ENCODE measurements at regions not wholly inside any gene's neighbourhood (a gene's known extent, or its start where the extent isn't known, plus 50 kb on each side); places are given as distances from the start of the nearest gene placed in this dataset.
"Not testable (repeated sequence)": the region's sequence is repeated elsewhere in the genome, so short reads cannot be mapped to it uniquely, and the experiment has no call there.

DNA sequence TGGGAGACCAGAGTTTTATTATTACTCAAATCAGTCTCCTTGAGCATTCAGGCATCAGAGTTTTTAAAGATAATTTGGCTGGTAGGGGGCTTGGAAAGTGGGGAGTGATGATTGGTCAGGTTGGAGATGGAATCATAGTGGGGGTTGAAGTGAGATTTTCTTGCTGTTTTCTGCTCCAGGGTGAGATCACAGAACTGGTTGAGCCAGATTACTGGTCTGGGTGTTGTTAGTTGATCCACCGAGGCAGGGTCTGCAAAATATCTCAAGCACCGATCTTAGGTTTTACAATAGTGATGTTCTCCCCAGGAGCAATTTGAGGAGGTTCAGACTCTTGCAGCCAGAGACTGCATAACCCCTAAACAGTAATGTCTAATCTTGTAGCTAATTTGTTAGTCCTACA, 141.0 kb downstream of the OTOL1 start:
- Histone ChIP-seq H3K9me3 (ENCODE audit: insufficient read depth, low read depth, low read length) (no peaks in the 10 kb centered on the region), H3K79me2 (ENCODE audit: insufficient read depth, low read length) (no peaks in the 10 kb centered on the region), H3K27ac (ENCODE audit: low read depth, low read length) (no peak overlapping the region), H4K20me1 (ENCODE audit: insufficient read depth, low read length) (no peaks in the 10 kb centered on the region), H3K4me2 (ENCODE audit: low read length) (no peak overlapping the region), H3K36me3 (ENCODE audit: insufficient read depth, low read length) (no peaks in the 10 kb centered on the region), H3K4me1 (ENCODE audit: insufficient read depth, low read length) (no peaks in the 10 kb centered on the region), H2AFZ (ENCODE audit: low read depth, low read length) (no peak overlapping the region), H3K27me3 (ENCODE audit: insufficient read depth, low read length) (no peaks in the 10 kb centered on the region), H3K9ac (ENCODE audit: low read length) (no peak overlapping the region), H3K4me3 (ENCODE audit: insufficient read depth, low read depth, low read length) (no peak overlapping the region)
- TF ChIP-seq, protein P1, sequence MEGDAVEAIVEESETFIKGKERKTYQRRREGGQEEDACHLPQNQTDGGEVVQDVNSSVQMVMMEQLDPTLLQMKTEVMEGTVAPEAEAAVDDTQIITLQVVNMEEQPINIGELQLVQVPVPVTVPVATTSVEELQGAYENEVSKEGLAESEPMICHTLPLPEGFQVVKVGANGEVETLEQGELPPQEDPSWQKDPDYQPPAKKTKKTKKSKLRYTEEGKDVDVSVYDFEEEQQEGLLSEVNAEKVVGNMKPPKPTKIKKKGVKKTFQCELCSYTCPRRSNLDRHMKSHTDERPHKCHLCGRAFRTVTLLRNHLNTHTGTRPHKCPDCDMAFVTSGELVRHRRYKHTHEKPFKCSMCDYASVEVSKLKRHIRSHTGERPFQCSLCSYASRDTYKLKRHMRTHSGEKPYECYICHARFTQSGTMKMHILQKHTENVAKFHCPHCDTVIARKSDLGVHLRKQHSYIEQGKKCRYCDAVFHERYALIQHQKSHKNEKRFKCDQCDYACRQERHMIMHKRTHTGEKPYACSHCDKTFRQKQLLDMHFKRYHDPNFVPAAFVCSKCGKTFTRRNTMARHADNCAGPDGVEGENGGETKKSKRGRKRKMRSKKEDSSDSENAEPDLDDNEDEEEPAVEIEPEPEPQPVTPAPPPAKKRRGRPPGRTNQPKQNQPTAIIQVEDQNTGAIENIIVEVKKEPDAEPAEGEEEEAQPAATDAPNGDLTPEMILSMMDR (IDR thresholded peaks at IDR 0.05; ENCODE audit: insufficient read depth, low read depth, low read length), result no peak
- no peak for TF ChIP-seq EZH2 (IDR thresholded peaks at IDR 0.05; ENCODE audit: insufficient read depth, low read length)
- FAIRE-seq (no peak), DNase-seq (ENCODE audit: low read depth) (no peak)
- H3K4me1 Mint-ChIP-seq (ENCODE audit: low read depth, unreplicated experiment), result no peaks in the 10 kb centered on the region
- H3K4me3 Mint-ChIP-seq (ENCODE audit: unreplicated experiment), result no peak overlapping the region
- H3K9me3 Mint-ChIP-seq (ENCODE audit: unreplicated experiment), result no peaks in the 10 kb centered on the region
- no peaks in the 10 kb centered on the region for H3K36me3 Mint-ChIP-seq (ENCODE audit: low read depth, unreplicated experiment)
- H3K27ac Mint-ChIP-seq (ENCODE audit: unreplicated experiment), result no peak overlapping the region
- no peaks in the 10 kb centered on the region for H3K27me3 Mint-ChIP-seq (ENCODE audit: low read depth, unreplicated experiment)

DNA sequence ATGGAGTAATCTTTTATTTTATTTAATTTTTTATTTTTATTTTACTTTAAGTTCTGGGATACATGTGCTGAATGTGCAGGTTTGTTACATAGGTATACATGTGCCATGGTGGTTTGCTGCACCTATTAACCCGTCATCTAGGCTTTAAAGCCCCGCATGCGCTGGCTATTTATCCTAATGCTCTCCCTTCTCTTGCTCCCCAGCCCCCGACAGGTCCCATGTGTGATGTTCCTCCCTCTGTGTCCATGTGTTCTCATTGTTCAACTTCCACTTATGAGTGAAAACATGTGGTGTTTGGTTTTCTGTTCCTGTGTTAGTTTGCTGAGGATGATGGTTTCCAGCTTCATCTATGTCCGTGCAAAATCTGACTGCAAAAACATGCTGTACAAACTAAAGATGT, 142.5 kb downstream of the OTOL1 start:
- H3K79me2 ChIP-seq (ENCODE audit: insufficient read depth, low read length); H3K4me3 ChIP-seq (ENCODE audit: insufficient read depth, low read depth, low read length); FAIRE-seq; H3K27me3 ChIP-seq (ENCODE audit: insufficient read depth, low read length); H2AFZ ChIP-seq (ENCODE audit: low read depth, low read length); H3K27me3 Mint-ChIP-seq (ENCODE audit: low read depth, unreplicated experiment); DNase-seq (ENCODE audit: low read depth); H4K20me1 ChIP-seq (ENCODE audit: insufficient read depth, low read length); H3K4me1 ChIP-seq (ENCODE audit: insufficient read depth, low read length); H3K27ac ChIP-seq (ENCODE audit: low read depth, low read length); H3K36me3 Mint-ChIP-seq (ENCODE audit: low read depth, unreplicated experiment); H3K4me3 Mint-ChIP-seq (ENCODE audit: unreplicated experiment); H3K9me3 Mint-ChIP-seq (ENCODE audit: unreplicated experiment); H3K4me2 ChIP-seq (ENCODE audit: low read length); H3K9ac ChIP-seq (ENCODE audit: low read length); H3K4me1 Mint-ChIP-seq (ENCODE audit: low read depth, unreplicated experiment); H3K36me3 ChIP-seq (ENCODE audit: insufficient read depth, low read length); H3K27ac Mint-ChIP-seq (ENCODE audit: unreplicated experiment); H3K9me3 ChIP-seq (ENCODE audit: insufficient read depth, low read depth, low read length): not testable (repeated sequence)

DNA sequence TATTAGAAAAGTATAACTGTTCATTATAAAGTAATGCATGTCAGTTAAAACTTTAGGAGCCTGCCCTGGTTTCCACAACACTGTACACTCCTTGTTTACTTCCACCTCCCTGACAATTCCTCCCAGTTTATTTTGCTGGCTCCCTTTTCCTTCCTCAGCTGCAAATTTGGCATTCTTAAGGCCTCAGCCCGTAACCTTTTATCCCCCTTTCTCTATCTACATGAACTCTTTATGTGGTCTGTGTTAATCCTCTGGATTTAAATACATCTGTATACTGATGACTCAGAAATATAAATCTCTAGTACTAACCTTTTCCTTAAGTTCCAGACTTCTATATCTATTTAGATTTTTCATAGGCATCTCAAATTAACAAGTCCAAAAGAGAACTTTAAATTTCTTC, 143.6 kb downstream of the OTOL1 start:
- no peaks in the 10 kb centered on the region for H3K9me3 Mint-ChIP-seq (ENCODE audit: unreplicated experiment)
- H3K9me3 ChIP-seq (ENCODE audit: insufficient read depth, low read depth, low read length), result no peaks in the 10 kb centered on the region
- no peak for TF ChIP-seq EZH2 (IDR thresholded peaks at IDR 0.05; ENCODE audit: insufficient read depth, low read length)
- TF ChIP-seq, protein P1 (IDR thresholded peaks at IDR 0.05; ENCODE audit: insufficient read depth, low read depth, low read length), result no peak
- H2AFZ ChIP-seq (ENCODE audit: low read depth, low read length), result no peak overlapping the region
- no peak overlapping the region for H3K9ac ChIP-seq (ENCODE audit: low read length)
- no peak overlapping the region for H3K27ac ChIP-seq (ENCODE audit: low read depth, low read length)
- H3K4me1 Mint-ChIP-seq (ENCODE audit: low read depth, unreplicated experiment), result no peaks in the 10 kb centered on the region
- no peak for FAIRE-seq
- H3K36me3 ChIP-seq (ENCODE audit: insufficient read depth, low read length), result no peaks in the 10 kb centered on the region
- H3K4me2 ChIP-seq (ENCODE audit: low read length), result no peak overlapping the region
- H3K27me3 Mint-ChIP-seq (ENCODE audit: low read depth, unreplicated experiment), result no peaks in the 10 kb centered on the region
- H3K27me3 ChIP-seq (ENCODE audit: insufficient read depth, low read length), result no peaks in the 10 kb centered on the region
- no peaks in the 10 kb centered on the region for H3K4me1 ChIP-seq (ENCODE audit: insufficient read depth, low read length)
- no peak overlapping the region for H3K27ac Mint-ChIP-seq (ENCODE audit: unreplicated experiment)
- no peak overlapping the region for H3K4me3 ChIP-seq (ENCODE audit: insufficient read depth, low read depth, low read length)
- no peaks in the 10 kb centered on the region for H3K36me3 Mint-ChIP-seq (ENCODE audit: low read depth, unreplicated experiment)
- no peaks in the 10 kb centered on the region for H4K20me1 ChIP-seq (ENCODE audit: insufficient read depth, low read length)
- H3K4me3 Mint-ChIP-seq (ENCODE audit: unreplicated experiment), result no peak overlapping the region
- H3K79me2 ChIP-seq (ENCODE audit: insufficient read depth, low read length), result no peaks in the 10 kb centered on the region
- DNase-seq (ENCODE audit: low read depth), result no peak
